Central memory CD4-positive, alpha-beta T cell (primary cell): ENCODE measurements at regions not wholly inside any gene's neighbourhood (a gene's known extent, or its start where the extent isn't known, plus 50 kb on each side); places are given as distances from the start of the nearest gene placed in this dataset.
"Not testable (repeated sequence)": the region's sequence is repeated elsewhere in the genome, so short reads cannot be mapped to it uniquely, and the experiment has no call there.

ENCODE experiments used
- DNase-seq: peaks from one replicate; pipeline ENCODE4 v3.0.0; 2022

DNA sequence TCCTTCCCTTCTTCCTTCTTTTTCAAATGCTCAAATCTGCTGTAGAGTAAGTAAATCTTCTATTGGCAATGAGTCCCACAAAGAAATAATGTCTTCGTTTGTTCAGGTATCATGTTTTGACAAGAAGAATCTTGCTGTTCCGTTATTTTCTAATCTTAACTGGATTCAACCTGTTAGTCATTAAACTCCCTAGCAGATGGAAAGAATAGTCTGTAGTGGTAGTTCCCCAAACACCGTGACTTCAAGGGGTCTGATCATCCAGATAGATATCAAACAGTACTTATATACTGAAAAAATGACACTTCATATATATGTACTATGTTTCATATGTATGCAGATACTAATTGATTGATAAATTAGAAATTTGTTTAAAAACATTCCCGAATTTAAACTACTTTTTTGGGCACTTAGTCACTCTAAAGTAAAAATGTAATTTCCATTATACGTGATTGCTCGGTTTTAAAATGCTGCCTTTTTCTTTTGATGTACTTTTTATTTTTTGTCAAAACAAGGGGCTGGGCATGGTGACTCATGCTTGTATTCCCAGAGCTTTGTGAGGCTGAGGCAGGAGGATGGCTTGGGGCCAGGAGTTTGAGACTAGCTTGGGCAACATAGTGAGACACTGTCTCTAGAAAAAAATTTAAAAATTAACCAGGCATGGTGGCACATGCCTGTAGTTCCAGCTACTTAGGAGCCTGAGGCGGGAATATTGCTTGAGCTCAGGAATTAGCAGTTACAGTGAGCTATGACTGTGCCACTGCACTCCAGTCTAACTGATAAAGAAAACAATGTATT is 335.7 kb upstream of the SNX7 start:
- DNase-seq: no peak

DNA sequence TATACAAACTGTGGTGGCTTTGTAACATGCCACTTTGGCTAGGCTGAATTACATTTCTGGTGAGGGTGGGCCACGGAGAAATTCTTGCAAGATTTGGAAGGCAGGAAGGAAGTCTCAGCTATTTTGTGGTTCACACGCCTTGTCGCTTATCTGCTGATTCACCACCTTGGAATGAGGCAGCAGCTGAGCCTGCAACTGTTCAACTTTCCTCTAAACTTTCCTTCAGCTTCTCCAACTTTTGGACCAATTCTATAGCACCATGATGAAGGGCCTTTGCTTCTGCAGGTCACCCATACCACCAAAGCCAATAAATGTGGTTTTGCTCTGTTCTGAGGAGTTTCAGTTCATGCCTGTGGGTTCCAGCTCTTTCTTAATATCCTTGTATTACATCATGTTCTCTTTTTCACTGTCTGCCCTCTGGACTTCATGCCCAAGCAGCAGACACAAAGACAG is 337.6 kb upstream of the SNX7 start:
- no peak for DNase-seq

DNA sequence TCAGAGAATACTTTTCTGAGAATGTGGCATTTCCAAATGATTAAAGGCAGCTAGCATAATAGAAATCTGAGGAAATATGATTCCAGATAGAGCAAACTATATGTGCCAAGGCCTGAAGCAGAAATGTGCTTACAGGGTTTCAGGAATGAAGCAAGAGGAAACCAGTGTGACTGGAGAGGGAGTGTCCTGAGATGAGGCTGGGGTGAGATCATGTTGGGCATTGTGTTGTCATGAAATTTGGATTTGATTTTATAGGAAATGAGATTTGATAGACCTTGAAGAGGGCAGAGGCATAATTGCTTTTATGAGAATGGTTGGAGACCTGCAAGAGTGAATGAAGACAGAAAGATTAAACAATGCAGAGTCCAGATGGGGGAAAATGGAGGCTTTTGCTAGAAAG is 338.1 kb upstream of the SNX7 start:
- no peak for DNase-seq

DNA sequence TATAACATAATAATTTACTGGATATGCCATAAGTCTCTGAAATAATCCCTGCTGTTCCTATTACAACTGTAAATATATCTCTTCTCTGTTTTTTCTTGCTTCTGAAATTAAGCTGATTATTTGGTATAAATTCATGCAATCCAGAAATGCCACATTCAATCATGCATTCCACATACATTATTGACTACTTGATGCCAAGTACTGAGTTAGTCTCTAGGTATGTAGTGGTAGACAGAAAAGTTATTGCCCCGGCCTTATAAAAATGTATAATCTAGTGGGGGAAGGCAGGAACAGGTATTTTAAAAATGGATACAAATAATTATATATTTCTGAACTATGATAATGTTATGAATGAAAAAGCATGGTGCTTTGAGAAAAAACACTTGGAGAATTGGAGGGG is 338.6 kb upstream of the SNX7 start:
- DNase-seq: no peak

DNA sequence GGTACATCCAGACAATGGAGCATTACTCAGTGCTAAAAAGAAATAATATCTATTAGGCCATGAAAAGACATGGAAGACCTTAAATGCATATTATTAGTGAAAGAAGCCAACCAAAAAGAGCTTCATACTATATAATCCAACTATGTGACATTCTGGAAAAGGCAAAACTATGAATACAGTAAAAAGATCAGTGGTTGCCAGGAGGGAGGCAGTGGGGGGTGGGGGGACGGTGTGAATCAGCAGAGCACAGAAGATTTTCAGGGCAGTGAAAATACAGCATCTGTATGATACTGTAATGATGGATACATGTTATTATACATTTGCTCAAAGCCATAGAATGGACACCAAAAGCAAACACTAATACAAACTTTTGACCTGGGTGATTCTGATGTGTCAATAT is 339.4 kb upstream of the SNX7 start:
- no peak for DNase-seq

DNA sequence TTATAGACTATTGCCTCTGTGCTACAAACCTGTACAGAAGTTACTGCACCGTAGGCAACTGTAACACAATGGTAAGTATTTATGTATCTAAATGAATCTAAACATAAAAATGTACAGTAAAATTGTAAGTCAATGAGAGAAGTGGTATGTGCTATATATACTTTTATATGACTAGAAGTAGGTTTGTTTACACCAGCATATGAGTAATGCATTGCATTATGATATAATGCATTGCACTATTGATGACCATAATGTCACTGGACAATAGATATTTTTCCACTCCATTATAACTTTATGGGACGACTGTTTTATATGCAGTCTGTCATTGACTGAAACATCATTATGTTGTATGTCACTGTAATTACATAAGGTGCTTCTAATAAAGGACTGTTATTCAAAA is 340.3 kb upstream of the SNX7 start:
- no peak for DNase-seq

DNA sequence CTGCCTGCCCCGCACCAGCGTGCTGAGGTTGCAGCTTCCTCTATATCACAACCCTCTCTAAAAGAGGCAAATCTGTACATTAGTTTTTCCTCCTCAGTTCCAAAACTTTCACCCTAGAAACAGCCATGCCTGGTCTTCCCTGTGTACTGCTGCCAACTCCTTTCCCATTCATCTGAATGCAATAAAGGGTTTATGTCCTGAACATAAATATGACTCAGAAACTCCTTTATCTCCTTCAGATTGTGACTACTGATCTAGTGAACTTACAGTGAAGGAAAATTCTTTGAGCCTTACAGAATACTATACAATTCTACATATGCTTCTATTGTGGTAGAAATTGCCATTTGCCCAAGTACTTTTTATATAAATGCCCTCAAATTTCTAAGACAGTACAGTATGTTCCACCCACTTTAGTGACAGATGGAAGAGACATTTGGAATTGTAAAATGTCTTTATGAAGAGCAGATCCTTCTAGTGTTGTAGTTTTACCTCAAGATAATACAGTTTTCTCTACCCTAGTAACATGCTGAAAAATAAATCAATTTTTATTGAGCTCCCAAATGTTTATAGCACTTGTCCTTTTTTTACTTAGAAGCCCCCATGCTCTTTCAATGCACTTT is 345.1 kb upstream of the SNX7 start:
- DNase-seq: no peak

DNA sequence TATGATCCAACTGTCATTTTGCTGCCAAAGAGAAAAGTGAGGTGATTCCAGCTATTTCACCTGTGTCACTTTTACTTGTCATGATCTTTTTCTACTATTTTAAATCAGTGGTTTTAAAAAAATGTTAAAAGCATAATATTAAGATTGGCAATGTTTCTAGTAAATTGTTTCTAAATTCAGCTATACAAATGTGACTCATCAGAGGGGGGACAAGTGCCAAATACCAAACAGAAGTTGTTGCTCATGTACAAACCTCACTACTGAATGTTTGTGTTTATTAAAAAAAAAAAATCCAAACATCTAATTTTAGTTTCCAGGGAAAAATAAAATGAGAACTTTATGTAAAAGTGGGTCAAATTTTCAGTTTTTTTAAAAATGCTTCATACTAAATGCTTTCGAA is 346.2 kb upstream of the SNX7 start:
- no peak for DNase-seq

DNA sequence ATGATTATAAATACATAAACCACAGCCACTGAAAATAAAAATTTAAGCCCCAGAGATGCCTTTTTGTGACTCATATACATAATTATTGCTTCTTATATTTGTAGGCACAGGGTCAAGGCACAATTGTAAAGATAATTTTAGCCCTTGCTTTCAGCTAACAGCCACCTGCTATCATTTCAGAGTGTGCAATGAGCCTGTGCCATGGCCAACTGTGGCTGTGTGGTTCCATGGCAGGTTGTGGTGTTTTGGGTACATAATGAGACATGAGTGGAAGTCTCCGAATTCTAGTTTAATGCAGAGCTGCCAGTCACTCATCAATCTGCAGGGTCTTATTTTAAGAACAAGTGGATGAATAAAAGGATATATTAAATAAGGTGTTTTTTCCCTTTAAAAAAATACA is 346.9 kb upstream of the SNX7 start:
- DNase-seq: no peak

DNA sequence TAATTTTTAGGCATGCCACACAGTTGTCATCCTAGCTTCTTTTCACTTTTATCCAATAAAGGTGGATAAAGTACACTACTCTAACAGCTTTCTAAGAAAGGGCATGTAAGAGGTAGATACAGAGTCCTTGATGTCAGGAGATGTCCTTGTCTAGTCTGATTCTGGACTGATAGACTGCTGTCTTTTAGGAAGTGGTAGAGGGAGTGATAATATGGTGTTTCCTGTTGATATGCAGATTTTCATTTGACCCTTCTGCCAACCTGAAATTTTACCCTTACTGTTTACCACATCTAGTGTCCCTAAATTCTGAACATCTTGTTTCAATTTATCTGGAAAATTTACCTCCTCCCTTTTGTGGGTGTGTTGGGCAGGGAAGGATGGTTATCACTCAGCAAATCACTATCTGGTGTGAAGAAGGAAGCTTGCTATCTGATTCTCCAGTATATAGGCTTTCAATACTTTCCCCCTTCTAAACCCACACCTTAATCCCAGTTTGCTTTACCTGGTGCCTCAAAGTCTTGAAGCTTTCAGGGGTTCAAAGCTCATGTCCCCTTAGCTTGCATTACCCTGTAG is 354.9 kb upstream of the SNX7 start:
- DNase-seq: no peak

DNA sequence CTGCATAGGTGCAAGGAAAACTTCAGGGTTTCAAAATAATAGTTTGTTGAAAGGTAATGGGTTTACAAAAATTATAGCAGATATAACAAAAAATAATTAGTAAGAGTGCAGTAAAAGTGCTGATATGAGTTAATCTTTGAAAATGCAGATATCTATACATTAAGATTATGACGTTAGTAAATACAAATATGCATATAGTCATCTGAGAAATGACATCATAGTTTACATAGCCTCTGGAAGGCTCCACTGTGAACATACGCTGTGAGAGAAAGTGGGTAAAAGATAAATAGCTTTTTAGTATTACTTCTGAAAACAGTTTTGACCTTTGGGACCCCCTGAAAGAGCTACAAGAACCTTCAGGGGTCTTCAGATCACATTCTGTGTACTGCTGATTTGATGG is 356.2 kb upstream of the SNX7 start:
- DNase-seq: no peak

DNA sequence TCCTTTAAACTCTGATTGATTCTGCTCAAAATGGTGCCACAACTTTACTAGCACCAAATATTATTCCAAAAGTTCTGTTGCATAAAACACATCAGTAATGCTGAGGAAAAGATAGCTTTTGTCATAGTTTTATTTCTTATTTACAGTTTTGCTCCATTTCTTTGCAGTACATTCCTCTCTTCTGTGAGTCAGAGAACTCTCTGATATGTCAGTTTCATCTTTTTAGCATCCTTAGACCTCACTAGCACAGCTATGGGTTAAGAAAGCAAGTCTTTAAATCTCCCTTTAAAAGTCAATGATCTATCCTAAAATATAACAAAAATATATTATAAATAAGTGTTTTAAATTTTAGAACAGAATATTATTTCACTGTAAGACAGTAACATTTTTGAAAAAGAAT is 356.6 kb upstream of the SNX7 start:
- DNase-seq: no peak

DNA sequence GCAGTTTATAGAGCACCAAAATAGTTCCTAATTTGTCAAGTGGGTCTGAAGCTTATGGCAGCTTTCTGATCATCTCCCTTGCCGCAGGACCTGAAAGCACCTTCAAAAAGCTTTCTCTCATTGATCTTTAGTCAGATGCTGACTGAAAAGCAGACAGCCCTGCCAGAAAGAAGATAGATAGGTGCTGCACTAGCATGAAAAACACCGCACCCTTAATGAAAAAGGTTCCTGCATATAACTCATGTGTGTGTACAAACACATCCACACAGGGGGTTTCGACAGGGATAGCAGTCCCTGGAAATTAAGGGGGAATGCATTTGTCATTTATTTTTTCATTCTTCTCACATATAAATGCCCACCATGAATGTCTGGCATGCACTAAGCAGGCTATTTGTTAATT is 361.7 kb upstream of the SNX7 start:
- no peak for DNase-seq

DNA sequence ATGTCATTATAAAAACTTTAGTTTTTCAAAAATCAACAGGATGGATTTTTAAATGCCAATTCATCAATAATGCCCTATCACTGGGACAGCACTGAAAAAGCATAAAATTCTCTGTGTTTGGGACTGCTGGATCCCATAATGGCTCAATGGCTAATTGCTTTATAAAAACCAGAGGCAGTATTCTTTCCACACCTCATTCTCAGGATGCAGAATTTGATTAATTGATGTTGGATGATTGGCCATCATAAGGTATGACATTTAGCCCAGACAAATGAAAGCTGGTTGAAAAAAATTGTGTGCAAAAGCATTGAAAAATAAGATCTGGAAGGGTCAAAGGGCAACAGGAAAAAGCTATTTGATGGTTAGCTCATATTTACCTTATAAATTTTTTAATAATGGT is 362.2 kb upstream of the SNX7 start:
- no peak for DNase-seq

DNA sequence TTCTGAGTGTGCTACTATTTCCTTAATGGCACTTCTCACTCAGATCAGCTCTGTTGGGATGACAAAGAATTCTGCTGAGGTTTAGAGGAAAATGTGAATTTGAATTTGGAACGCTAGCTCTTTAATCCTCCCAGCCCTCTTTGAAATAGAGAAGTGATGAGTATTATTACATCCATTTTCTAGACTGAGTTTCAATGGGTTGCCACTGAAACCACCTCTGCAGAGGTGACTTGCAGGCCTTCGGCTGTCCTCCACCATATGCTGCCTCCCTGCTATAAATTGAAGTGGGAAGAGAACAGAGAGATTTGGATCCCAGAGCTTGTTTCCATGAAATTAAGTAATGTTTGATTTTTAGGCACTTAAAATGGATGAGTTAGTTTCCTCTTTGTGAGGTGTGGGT is 363.2 kb upstream of the SNX7 start:
- DNase-seq: no peak

DNA sequence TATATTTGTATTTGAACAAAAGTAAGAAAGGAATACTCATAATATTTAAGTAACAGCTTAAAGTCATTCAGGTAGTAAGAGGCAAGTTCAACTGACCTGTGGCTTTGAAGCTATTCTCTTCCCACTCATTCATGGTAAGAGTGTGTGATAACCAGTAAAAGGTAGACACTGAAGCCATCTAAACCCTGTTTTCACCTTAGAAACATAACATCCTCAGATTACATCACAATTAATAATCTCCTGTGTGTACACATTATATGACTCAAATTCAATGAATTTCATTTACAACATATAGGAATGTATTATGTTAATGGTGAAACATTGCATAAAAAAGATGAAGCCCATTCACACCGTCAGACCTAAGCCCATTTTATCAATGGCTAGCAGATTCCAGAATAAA is 364.8 kb upstream of the SNX7 start:
- no peak for DNase-seq

DNA sequence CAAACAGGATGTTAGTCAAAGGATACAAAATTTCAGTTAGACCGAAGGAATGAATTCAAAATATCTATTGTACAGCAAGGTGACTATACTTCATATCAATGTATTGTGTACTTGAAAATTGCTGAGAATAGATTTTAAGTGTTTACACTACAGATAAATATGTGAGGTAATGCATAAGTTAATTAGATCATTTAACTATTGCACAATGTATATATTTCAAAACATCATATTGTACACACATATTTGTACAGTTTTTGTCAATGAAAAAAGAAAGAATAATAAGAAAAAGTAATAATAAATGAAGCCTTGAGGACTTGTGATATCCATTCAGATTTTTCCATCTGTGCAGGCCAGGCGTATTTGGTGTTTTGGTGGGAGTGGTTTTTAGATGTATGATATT is 367.4 kb upstream of the SNX7 start:
- DNase-seq: no peak

DNA sequence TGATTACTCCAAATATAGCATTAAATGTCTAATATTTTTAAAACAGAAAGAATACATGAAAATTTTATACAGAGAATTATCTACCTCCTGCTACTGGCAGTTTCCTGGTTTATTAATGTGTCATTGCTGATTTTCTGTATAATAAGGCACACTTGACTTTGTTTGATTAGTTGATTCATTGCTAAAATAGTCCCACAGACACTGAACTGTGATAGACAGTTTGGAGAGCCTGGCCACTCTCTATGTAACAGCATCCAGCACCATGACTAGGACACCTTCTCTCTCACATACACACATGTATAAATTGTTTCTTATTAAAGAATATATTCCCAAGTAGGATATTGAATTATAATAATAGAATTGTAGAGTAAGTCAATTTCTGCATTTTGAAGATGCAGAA is 368.5 kb upstream of the SNX7 start:
- no peak for DNase-seq

DNA sequence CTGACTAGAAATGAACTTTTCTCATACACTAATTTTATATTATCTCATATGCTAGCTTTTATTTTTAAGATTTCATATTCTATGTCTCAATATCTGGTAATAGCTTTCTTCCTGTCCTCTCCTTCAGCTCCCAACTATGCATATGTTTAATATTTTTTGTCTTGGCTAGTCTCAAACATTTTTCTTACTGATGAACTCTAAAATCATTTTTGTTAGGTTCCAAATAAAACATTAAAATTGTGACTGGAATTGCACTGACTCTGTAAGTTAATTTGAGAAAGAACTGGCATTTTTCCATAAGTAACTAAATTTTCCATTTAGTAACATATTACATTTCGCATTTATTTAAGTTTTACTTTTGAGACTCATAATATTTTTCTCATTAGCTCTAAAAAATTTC is 368.5 kb upstream of the DPYD start:
- DNase-seq: no peak

DNA sequence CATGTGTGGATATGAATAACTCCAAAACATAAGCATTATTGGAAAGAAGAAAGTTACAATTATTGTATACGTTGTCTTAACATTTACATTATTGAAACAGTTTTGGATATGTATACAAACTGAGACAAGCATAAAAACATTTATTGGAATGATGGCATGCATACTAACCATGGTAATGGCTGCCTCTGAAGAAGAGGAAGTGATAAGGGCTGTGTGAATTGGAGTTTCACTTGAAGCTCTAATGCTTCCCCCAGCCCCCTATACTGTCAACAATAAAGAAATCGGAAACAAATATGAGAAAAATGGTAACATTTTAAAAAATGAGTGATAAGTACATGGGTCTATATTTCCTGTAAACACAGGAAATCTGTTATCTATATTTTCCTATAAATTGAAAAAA is 367.7 kb upstream of the DPYD start:
- DNase-seq: no peak

DNA sequence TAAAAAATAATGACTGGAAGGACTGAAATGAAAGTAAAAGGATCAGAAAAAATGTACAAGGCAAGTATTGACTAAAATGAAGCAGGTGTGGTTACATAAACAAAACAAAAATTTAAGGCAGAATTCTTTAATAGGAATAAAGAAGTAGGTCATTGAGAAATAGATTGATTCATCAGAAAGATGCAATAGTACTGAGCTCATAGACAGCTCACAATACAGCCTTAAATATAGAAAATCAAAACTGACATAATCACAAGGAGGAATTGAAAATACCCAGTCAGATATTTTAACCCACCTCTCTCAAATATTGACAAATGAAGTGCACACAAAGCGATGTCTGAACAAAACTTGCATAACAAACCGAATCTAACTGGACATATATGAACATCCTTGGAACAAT is 366.8 kb upstream of the DPYD start:
- no peak for DNase-seq

DNA sequence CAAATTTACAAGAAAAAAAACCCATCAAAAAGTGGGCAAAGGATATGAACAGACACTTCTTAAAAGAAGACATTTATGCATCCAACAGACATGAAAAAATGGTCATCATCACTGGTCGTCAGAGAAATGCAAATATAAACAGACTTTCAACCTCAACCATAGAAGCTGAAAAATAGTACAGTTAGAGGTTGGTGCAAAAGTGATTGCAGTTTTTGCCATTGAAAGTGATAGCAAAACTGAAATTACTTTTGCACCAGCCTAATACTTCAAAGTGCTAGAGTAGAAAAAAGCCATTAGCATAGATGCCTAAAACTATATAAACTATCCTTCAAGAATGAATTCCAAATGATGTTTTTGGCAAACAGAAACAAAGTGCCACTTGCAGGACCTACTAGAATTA is 365.8 kb upstream of the DPYD start:
- DNase-seq: no peak

DNA sequence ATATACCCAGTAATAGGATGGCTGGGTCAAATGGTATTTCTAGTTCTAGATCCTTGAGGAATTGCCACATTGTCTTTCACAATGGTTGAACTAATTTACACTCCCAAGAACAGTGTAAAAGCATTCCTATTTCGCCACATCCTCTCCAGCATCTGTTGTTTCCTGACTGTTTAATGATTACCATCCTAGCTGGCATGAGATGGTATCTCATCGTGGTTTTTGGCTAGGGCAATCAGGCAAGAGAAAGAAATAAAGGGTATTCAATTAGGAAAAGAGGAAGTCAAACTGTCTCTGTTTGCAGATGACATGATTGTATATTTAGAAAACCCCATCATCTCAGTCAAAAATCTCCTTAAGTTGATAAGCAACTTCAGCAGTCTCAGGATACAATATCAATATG is 364.5 kb upstream of the DPYD start:
- DNase-seq: not testable (repeated sequence)

DNA sequence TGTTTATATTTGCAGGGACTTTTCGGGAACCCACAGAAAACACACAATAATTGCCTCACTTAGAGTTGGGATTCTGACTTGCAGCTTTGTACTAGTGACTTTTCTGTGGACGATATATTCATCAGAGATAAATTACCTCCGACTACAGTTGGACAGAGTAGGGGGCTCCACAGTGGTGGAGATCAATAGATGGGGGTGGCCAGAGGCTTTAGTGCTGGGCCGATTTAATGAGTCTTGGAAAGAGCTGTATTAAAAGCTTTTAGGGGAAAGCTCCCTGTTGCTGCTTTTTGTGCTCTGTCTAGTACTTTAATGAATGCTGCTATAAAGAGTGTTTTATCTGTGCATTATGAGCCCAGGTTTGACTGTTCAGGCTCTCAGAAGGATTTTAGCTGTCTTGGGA is 359.2 kb upstream of the DPYD start:
- DNase-seq: no peak

DNA sequence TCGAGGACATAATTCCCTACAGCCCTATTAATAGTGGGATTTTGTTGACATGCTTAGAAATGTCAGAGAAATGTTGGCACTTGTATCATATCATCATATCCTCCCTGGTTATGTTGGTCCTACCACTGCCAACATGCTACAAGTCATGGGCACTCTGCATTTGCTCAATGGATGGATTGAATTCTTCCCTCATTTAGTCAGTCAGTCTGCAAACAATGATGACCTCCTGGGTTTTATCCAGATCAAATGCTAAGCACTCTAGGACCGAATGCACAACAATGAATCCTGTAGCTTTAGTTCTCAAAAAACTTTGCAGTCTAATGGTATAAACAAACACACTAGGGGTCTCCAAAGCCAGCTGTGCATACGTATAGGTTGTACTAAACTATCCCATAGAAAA is 357.2 kb upstream of the DPYD start:
- DNase-seq: no peak
